Tibial nerve (tissue), 4 donors: ENCODE measurements at regions not wholly inside any gene's neighbourhood (a gene's known extent, or its start where the extent isn't known, plus 50 kb on each side); places are given as distances from the start of the nearest gene placed in this dataset.

Experiments used
- DNase-seq, 2 donors: peaks; one replicate each; pipeline ENCODE4 v3.0.0-alpha.2; 2019; ENCODE audit warnings: low spot score in 2 of 2
- H3K27ac ChIP-seq, 4 donors: fragments of 200-600 bp; sonication (generic) in 3 of 4; one replicate each; pipeline ENCODE4 v1.5.1; 2017 to 2019; ENCODE audit warnings: mild to moderate bottlenecking in 1 of 4
- H3K27me3 ChIP-seq, 2 donors: fragments of 200-600 bp; sonication (generic) in 1 of 2; one replicate each; pipeline versions ENCODE4 v1.5.1 to v1.6.0; 2017 to 2019
- H3K36me3 ChIP-seq, 3 donors: fragments of 200-600 bp; sonication (generic); one replicate each; pipeline ENCODE4 v1.5.1; 2018 to 2019
- H3K4me1 ChIP-seq, 4 donors: fragments of 200-600 bp; sonication (generic) in 3 of 4; one replicate each; pipeline ENCODE4 v1.5.1; 2017 to 2019
- H3K4me3 ChIP-seq, 4 donors: fragments of 200-600 bp; sonication (generic) in 3 of 4; one replicate each; pipeline ENCODE4 v1.5.1; 2017 to 2019; ENCODE audit warnings: mild to moderate bottlenecking in 1 of 4, moderate library complexity in 1 of 4
- H3K9me3 ChIP-seq, 4 donors: fragments of 200-600 bp; sonication (generic) in 3 of 4; one replicate each; pipeline ENCODE4 v1.5.1; 2017 to 2019
- EP300 ChIP-seq, 2 donors: sonication (generic); formaldehyde crosslinking; IDR thresholded peaks; one replicate each; pipeline ENCODE4 v1.6.1; 2017; ENCODE audit warnings: antibody characterized with exemption in 2 of 2, mild to moderate bottlenecking in 1 of 2
- POLR2A ChIP-seq, 2 donors: fragments of 450-650 bp; IDR thresholded peaks; one replicate each; pipeline ENCODE4 v1.6.1; 2017; ENCODE audit warnings: antibody characterized with exemption in 2 of 2, mild to moderate bottlenecking in 2 of 2, moderate library complexity in 2 of 2
- WGBS, 2 donors: methylation state at CpG; one replicate each; pipeline ENCODE4 v1.1.5; 2018; 5-methylcytosine and 5-hydroxymethylcytosine counted together
- TF ChIP-seq, protein P1 (sequence below), 5 experiments: fragments of 200-600 bp in 3 of 5; fragments of 450-650 bp in 2 of 5; sonication (generic) in 3 of 5; IDR thresholded peaks; one replicate each; pipeline ENCODE4 v1.5.1; 2016 to 2019; ENCODE audit warnings: antibody characterized with exemption in 5 of 5, mild to moderate bottlenecking in 3 of 5, moderate library complexity in 2 of 5

DNA sequence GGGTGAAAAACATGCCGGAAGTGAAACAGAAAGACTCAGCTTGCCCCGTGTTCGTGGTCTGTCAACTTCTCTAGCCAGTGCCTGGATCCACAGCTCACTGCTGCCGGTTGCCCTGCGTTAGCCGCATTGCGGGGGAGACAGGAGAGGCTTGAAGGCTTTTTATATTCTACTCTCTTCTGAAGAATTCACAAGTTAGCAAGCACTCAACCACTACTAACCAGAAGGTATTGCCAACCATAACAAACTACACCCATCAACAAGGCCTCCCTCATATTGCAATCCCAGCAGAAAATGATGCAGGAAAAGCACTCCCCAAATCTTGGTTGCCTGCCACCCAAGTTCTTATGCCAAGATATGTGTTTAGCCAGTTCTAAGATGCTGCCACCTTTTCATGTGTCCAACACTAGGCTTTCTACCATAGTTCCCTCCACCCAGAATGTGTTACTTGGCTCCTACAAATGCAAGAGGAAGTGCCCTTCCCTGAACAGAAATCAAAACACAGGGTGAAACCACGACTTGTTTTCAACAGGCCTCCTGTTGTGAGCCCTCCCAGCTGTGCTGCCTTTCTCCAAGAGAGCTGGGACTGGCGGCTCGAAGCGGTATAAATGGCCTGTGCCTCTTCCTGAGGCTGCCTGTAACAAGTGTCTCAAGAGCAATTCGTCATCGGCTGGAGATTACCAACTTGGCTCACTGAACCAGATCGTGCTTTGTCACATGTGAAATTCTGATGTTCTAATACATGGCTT, 129.0 kb downstream of the SNX18 start:
- H3K36me3 ChIP-seq: no peaks in the 10 kb centered on the region
- no peaks in the 10 kb centered on the region for H3K27me3 ChIP-seq
- H3K4me3 ChIP-seq: peak overlapping the region in 3 of 4 donors; percentile 1 to 29 (median 6)
- H3K4me1 ChIP-seq: peaks cover 0 to 44% (median 30%) of the 10 kb centered on the region in 4 donors
- peak overlapping the region; percentile 43 to 94 (median 79) for H3K27ac ChIP-seq
- H3K9me3 ChIP-seq: no peaks in the 10 kb centered on the region
- DNase-seq: peak; percentile 54 to 65
- TF ChIP-seq, protein P1, sequence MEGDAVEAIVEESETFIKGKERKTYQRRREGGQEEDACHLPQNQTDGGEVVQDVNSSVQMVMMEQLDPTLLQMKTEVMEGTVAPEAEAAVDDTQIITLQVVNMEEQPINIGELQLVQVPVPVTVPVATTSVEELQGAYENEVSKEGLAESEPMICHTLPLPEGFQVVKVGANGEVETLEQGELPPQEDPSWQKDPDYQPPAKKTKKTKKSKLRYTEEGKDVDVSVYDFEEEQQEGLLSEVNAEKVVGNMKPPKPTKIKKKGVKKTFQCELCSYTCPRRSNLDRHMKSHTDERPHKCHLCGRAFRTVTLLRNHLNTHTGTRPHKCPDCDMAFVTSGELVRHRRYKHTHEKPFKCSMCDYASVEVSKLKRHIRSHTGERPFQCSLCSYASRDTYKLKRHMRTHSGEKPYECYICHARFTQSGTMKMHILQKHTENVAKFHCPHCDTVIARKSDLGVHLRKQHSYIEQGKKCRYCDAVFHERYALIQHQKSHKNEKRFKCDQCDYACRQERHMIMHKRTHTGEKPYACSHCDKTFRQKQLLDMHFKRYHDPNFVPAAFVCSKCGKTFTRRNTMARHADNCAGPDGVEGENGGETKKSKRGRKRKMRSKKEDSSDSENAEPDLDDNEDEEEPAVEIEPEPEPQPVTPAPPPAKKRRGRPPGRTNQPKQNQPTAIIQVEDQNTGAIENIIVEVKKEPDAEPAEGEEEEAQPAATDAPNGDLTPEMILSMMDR (IDR thresholded peaks at IDR 0.05): no peak
- TF ChIP-seq EP300 (IDR thresholded peaks at IDR 0.05) (peak in 1 of 2 donors; percentile 74), POLR2A (IDR thresholded peaks at IDR 0.05) (peak in 1 of 2 donors; percentile 28)
- WGBS, 2 donors: 26 to 41% methylated on average over 14 of the region's 14 CpGs

DNA sequence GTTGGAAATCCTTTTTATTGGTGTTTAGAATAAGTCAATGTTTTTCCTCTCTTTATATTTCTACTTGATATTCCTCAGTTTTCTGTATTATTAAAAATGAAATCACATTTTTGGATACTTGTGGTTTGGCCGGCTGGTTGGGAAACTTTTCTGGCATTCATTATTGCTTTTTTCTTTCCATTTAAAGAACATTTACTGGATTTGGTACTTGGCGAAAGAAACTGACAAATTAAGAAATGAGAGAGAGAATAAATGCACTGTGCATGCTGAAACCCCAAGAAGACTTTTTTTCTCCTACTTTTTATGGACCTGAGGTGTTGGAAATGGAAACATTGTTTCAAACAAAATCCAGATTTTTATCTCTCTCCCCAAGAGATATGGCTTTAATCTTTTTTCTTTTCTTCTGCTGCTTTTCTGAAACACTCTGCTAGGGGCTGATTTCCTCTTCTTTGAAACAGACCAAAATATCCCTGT, 128.4 kb downstream of the SNX18 start:
- no peak for DNase-seq
- Histone ChIP-seq H3K4me3 (peak overlapping the region in 3 of 4 donors; percentile 1 to 29 (median 6)), H3K27ac (peak overlapping the region; percentile 43 to 94 (median 79)), H3K36me3 (no peaks in the 10 kb centered on the region), H3K27me3 (no peaks in the 10 kb centered on the region), H3K9me3 (no peaks in the 10 kb centered on the region), H3K4me1 (peaks cover 0 to 43% (median 29%) of the 10 kb centered on the region in 4 donors)
- 36 to 43% methylated on average over 2 of the region's 2 CpGs for WGBS, 2 donors
- TF ChIP-seq, protein P1 (IDR thresholded peaks at IDR 0.05): no peak
- TF ChIP-seq EP300 (IDR thresholded peaks at IDR 0.05): no peak
- no peak for TF ChIP-seq POLR2A (IDR thresholded peaks at IDR 0.05)

DNA sequence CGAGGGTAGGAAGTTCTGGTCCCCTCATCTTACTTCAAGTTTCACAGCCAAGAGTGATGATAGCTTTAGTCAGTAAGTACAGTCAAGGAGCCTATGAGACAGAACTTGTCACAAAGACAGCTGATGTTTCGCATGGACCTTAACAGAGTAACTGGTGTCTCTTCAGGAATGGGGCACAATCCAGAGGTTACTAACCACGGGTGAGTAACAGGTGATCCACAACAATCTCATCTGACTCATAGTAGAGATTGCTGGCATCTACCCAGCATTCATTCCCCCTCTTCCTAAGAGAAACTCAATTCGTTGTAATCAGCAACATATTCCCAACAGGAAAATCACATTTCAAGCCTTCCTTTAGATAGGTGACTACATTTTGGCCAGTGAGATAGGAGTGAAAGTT, 126.7 kb downstream of the SNX18 start:
- Histone ChIP-seq H3K36me3 (no peaks in the 10 kb centered on the region), H3K9me3 (no peaks in the 10 kb centered on the region), H3K27me3 (no peaks in the 10 kb centered on the region), H3K4me1 (peaks cover 0 to 43% (median 29%) of the 10 kb centered on the region in 4 donors), H3K27ac (peak overlapping the region in 3 of 4 donors; percentile 7 to 94 (median 86)), H3K4me3 (no peak overlapping the region)
- TF ChIP-seq, protein P1 (IDR thresholded peaks at IDR 0.05): no peak
- no peak for TF ChIP-seq EP300 (IDR thresholded peaks at IDR 0.05)
- no peak for TF ChIP-seq POLR2A (IDR thresholded peaks at IDR 0.05)
- no peak for DNase-seq
- 63 to 70% methylated on average over 4 of the region's 4 CpGs for WGBS, 2 donors

DNA sequence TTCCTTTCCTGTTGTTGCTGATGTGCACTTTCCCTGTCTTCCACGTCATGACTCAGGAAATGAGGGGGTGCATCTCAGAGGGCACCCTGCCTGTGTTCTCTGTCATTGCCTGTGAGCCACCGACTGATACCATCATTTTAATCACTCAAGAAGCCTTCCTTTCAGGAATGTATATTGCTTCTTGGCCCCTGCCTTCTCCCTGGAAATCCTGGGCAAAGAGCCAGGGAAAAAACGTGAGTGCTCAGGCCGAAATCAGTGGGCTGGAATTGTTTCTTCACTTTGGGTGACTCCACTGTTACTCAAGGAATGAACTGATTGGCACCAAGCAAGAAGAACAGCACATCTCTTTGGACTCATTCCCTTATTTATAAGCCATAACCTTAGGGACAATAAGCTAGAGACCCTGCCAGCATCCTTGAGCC, 126.1 kb downstream of the SNX18 start:
- Histone ChIP-seq H3K9me3 (no peaks in the 10 kb centered on the region), H3K4me1 (peaks cover 0 to 43% (median 29%) of the 10 kb centered on the region in 4 donors), H3K27ac (peak overlapping the region in 1 of 4 donors; percentile 94), H3K27me3 (no peaks in the 10 kb centered on the region), H3K36me3 (no peaks in the 10 kb centered on the region), H3K4me3 (no peak overlapping the region)
- TF ChIP-seq EP300 (IDR thresholded peaks at IDR 0.05) (peak in 1 of 2 donors; percentile 28), POLR2A (IDR thresholded peaks at IDR 0.05) (no peak)
- TF ChIP-seq, protein P1 (IDR thresholded peaks at IDR 0.05): no peak
- no peak for DNase-seq
- 17 to 27% methylated on average over 4 of the region's 4 CpGs for WGBS, 2 donors

DNA sequence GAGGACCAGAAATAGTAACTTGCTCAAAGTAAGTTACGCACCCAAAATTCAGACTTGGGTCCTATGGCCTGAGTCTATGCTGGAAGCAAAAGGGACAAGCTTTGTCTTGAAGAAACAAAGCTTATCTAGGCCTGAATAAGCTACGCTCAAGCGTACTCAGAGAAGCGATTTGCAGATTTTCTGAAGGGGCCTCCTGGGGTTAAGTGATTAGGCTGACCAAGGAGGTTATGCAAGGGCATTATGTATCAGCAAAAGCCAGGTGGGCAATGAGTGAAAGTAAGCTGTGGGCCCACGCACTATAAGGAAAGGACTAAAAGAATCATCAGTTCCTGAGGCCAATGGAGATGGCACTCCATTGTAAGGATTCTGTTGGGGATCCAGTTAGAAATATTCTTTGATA, 122.1 kb downstream of the SNX18 start:
- WGBS, 2 donors: 79 to 100% methylated on average over 5 of the region's 5 CpGs
- H3K27ac ChIP-seq: no peak overlapping the region
- DNase-seq: no peak
- H3K4me1 ChIP-seq: peaks cover 0 to 16% (median 9%) of the 10 kb centered on the region in 4 donors
- H3K36me3 ChIP-seq: no peaks in the 10 kb centered on the region
- no peaks in the 10 kb centered on the region for H3K27me3 ChIP-seq
- H3K4me3 ChIP-seq: no peak overlapping the region
- H3K9me3 ChIP-seq: no peaks in the 10 kb centered on the region
- no peak for TF ChIP-seq EP300 (IDR thresholded peaks at IDR 0.05)
- TF ChIP-seq, protein P1 (IDR thresholded peaks at IDR 0.05): no peak
- no peak for TF ChIP-seq POLR2A (IDR thresholded peaks at IDR 0.05)
